ENCODE measurements at regions not wholly inside any gene's neighbourhood (a gene's known extent, or its start where the extent isn't known, plus 50 kb on each side); places are given as distances from the start of the nearest gene placed in this dataset.

GRCh38 chr19:13670846-13671245 is 93.5 kb upstream of the MRI1 start:
- WGBS, 3 donors, result 60 to 63% (median 63%) methylated on average over 4 of the region's 4 CpGs

GRCh38 chr19:13669780-13670355 is 94.5 kb upstream of the MRI1 start:
- 22 to 46% (median 29%) methylated on average over 4 of the region's 4 CpGs for WGBS, 3 donors
- no peaks in the 10 kb centered on the region for H3K36me3 ChIP-seq
- intact Hi-C loops (cut with DNase I), result no loop called here
- DNase-seq, result no peak
- no peaks in the 10 kb centered on the region for H3K27me3 ChIP-seq
- H3K9me3 ChIP-seq, result no peaks in the 10 kb centered on the region
- no peaks in the 10 kb centered on the region for H3K4me1 ChIP-seq (ENCODE audit: insufficient read depth)
- no peak overlapping the region for H3K27ac ChIP-seq
- no peak for TF ChIP-seq POLR2A (IDR thresholded peaks at IDR 0.05)
- TF ChIP-seq CTCF (IDR thresholded peaks at IDR 0.05), result no peak
- no peak for TF ChIP-seq EP300 (IDR thresholded peaks at IDR 0.05)
- H3K4me3 ChIP-seq, result no peak overlapping the region

More at GRCh38 chr19:13670846-13671245, 93.5 kb upstream of the MRI1 start:
- H3K36me3 ChIP-seq, result no peaks in the 10 kb centered on the region
- TF ChIP-seq EP300 (IDR thresholded peaks at IDR 0.05), result no peak
- TF ChIP-seq POLR2A (IDR thresholded peaks at IDR 0.05), result no peak
- TF ChIP-seq CTCF (IDR thresholded peaks at IDR 0.05), result no peak
- no peak overlapping the region for H3K27ac ChIP-seq
- DNase-seq, result no peak
- no peaks in the 10 kb centered on the region for H3K27me3 ChIP-seq
- H3K9me3 ChIP-seq, result no peaks in the 10 kb centered on the region
- H3K4me1 ChIP-seq (ENCODE audit: insufficient read depth), result no peaks in the 10 kb centered on the region
- H3K4me3 ChIP-seq, result no peak overlapping the region
- intact Hi-C loops (cut with DNase I), result no loop called here

- intact Hi-C loops (cut with DNase I), result no loop called here
Measured at GRCh38 chr19:13668964-13669363, 95.4 kb upstream of the MRI1 start.

GRCh38 chr19:13666165-13666564 is 98.2 kb upstream of the MRI1 start:
- TF ChIP-seq EP300 (IDR thresholded peaks at IDR 0.05) (no peak), POLR2A (IDR thresholded peaks at IDR 0.05) (no peak), CTCF (IDR thresholded peaks at IDR 0.05) (no peak)
- Histone ChIP-seq H3K36me3 (no peaks in the 10 kb centered on the region), H3K4me3 (no peak overlapping the region), H3K27ac (no peak overlapping the region), H3K27me3 (no peaks in the 10 kb centered on the region), H3K9me3 (no peaks in the 10 kb centered on the region), H3K4me1 (ENCODE audit: insufficient read depth) (no peaks in the 10 kb centered on the region)
- 46 to 52% (median 49%) methylated on average over 15 of the region's 15 CpGs for WGBS, 3 donors
- intact Hi-C loops (cut with DNase I), result no loop called here
- no peak for DNase-seq

More at GRCh38 chr19:13668964-13669363, 95.4 kb upstream of the MRI1 start:
- no peak overlapping the region for H3K27ac ChIP-seq
- no peaks in the 10 kb centered on the region for H3K4me1 ChIP-seq (ENCODE audit: insufficient read depth)
- TF ChIP-seq POLR2A (IDR thresholded peaks at IDR 0.05) (no peak), CTCF (IDR thresholded peaks at IDR 0.05) (no peak), EP300 (IDR thresholded peaks at IDR 0.05) (no peak)
- no peaks in the 10 kb centered on the region for H3K27me3 ChIP-seq
- no peak for DNase-seq
- H3K9me3 ChIP-seq, result no peaks in the 10 kb centered on the region
- no peak overlapping the region for H3K4me3 ChIP-seq
- H3K36me3 ChIP-seq, result no peaks in the 10 kb centered on the region
- 80 to 87% (median 83%) methylated on average over 9 of the region's 9 CpGs for WGBS, 3 donors
